Karpas-422 (cell line): ENCODE measurements at regions not wholly inside any gene's neighbourhood (a gene's known extent, or its start where the extent isn't known, plus 50 kb on each side); places are given as distances from the start of the nearest gene placed in this dataset.
"Not testable (repeated sequence)": the region's sequence is repeated elsewhere in the genome, so short reads cannot be mapped to it uniquely, and the experiment has no call there.

ENCODE experiments used
- DNase-seq: peaks from one replicate; pipeline ENCODE4 v3.0.0-alpha.2; 2015
- H2AFZ ChIP-seq: fragments of 200-600 bp; sonication (generic); 2 replicates; pipeline ENCODE4 v1.6.1; 2014; ENCODE audit warnings: antibody characterized with exemption, low read length, mixed read lengths
- H3K27ac ChIP-seq: fragments of 200-600 bp; sonication (generic); 2 replicates; pipeline ENCODE4 v1.5.1; 2014; ENCODE audit warnings: mild to moderate bottlenecking, low read length, moderate library complexity
- H3K27me3 ChIP-seq: fragments of 200-600 bp; sonication (generic); 2 replicates; pipeline ENCODE4 v1.6.1; 2014; ENCODE audit warnings: low read length, mixed read lengths
- H3K36me3 ChIP-seq: fragments of 200-600 bp; sonication (generic); 2 replicates; pipeline ENCODE4 v1.6.1; 2014; ENCODE audit warnings: low read length, mixed read lengths; ENCODE audit not compliant: insufficient read depth
- H3K4me1 ChIP-seq: fragments of 200-600 bp; sonication (generic); 2 replicates; pipeline ENCODE4 v1.6.1; 2014; ENCODE audit warnings: mild to moderate bottlenecking, low read length, mixed read lengths
- H3K4me2 ChIP-seq: fragments of 200-600 bp; sonication (generic); 2 replicates; pipeline ENCODE4 v1.6.1; 2014; ENCODE audit warnings: low read length, low read depth, mild to moderate bottlenecking; ENCODE audit not compliant: poor library complexity, severe bottlenecking
- H3K4me3 ChIP-seq: fragments of 200-600 bp; sonication (generic); 2 replicates; pipeline ENCODE4 v1.5.1; 2014; ENCODE audit warnings: mild to moderate bottlenecking, antibody characterized with exemption, low read length, mixed read lengths
- H3K79me2 ChIP-seq: fragments of 200-600 bp; sonication (generic); 2 replicates; pipeline ENCODE4 v1.6.1; 2014; ENCODE audit warnings: mild to moderate bottlenecking, low read length, mixed read lengths
- H3K9ac ChIP-seq: fragments of 200-600 bp; sonication (generic); 2 replicates; pipeline ENCODE4 v1.6.0; 2014; ENCODE audit warnings: low read length
- H3K9me2 ChIP-seq: fragments of 200-600 bp; sonication (generic), shearing (Covaris generic); replicated peaks from 2 replicates; pipeline ENCODE4 v1.6.0; 2014; ENCODE audit warnings: mild to moderate bottlenecking, low read length, moderate library complexity; ENCODE audit not compliant: insufficient read depth
- H3K9me3 ChIP-seq: fragments of 300-700, 200-600 bp; sonication (generic); 2 replicates; pipeline ENCODE4 v1.6.1; 2014; ENCODE audit warnings: low read length, mixed read lengths
- H4K20me1 ChIP-seq: fragments of 200-600 bp; sonication (generic); 2 replicates; pipeline ENCODE4 v1.6.1; 2014; ENCODE audit warnings: mild to moderate bottlenecking, antibody characterized with exemption, low read length, low read depth; ENCODE audit not compliant: insufficient read depth

GRCh38 chrX:40987413-40987812, 97.8 kb upstream of the USP9X start:
- Histone ChIP-seq H3K4me1 (no peaks in the 10 kb centered on the region), H3K4me2 (no peak overlapping the region), H3K9me2 (no peaks in the 10 kb centered on the region), H3K9me3 (no peaks in the 10 kb centered on the region), H3K27me3 (no peaks in the 10 kb centered on the region), H2AFZ (no peak overlapping the region), H3K4me3 (no peak overlapping the region), H3K9ac (no peak overlapping the region), H4K20me1 (no peaks in the 10 kb centered on the region), H3K36me3 (no peaks in the 10 kb centered on the region), H3K79me2 (no peaks in the 10 kb centered on the region), H3K27ac (no peak overlapping the region)
- DNase-seq: no peak

GRCh38 chrX:40988100-40988499, 97.1 kb upstream of the USP9X start:
- Histone ChIP-seq H3K9ac (no peak overlapping the region), H3K27me3 (no peaks in the 10 kb centered on the region), H3K36me3 (no peaks in the 10 kb centered on the region), H3K4me3 (no peak overlapping the region), H3K9me2 (no peaks in the 10 kb centered on the region), H4K20me1 (no peaks in the 10 kb centered on the region), H2AFZ (no peak overlapping the region), H3K9me3 (no peaks in the 10 kb centered on the region), H3K79me2 (no peaks in the 10 kb centered on the region), H3K4me1 (no peaks in the 10 kb centered on the region), H3K4me2 (no peak overlapping the region), H3K27ac (no peak overlapping the region)
- no peak for DNase-seq

GRCh38 chrX:40993395-40993794, 91.8 kb upstream of the USP9X start:
- H3K27me3 ChIP-seq, H3K27ac ChIP-seq, H2AFZ ChIP-seq, H3K79me2 ChIP-seq, H3K9ac ChIP-seq, H3K4me1 ChIP-seq, H3K9me2 ChIP-seq, H3K9me3 ChIP-seq, DNase-seq, H3K36me3 ChIP-seq, H3K4me2 ChIP-seq, H4K20me1 ChIP-seq, H3K4me3 ChIP-seq: not testable (repeated sequence)

GRCh38 chrX:40996886-40997530, 88.2 kb upstream of the USP9X start:
- Histone ChIP-seq H3K27ac (no peak overlapping the region), H3K9ac (peak overlapping the region; percentile 26; the same call in 1 of the 2 replicates), H3K4me1 (no peaks in the 10 kb centered on the region; the same call in 1 of the 2 replicates), H3K9me3 (no peaks in the 10 kb centered on the region), H3K4me3 (peak overlapping the region; percentile 22), H2AFZ (peak overlapping the region; percentile 79), H3K9me2 (no peaks in the 10 kb centered on the region), H3K36me3 (no peaks in the 10 kb centered on the region), H3K4me2 (peak overlapping the region; percentile 31), H3K27me3 (no peaks in the 10 kb centered on the region), H4K20me1 (no peaks in the 10 kb centered on the region), H3K79me2 (no peaks in the 10 kb centered on the region)
- peak; percentile 80 for DNase-seq

GRCh38 chrX:40998123-40998522, 87.1 kb upstream of the USP9X start:
- no peaks in the 10 kb centered on the region for H3K79me2 ChIP-seq
- H3K9me3 ChIP-seq: no peaks in the 10 kb centered on the region
- no peak for DNase-seq
- H3K27ac ChIP-seq: no peak overlapping the region
- H2AFZ ChIP-seq: peak overlapping the region; percentile 61; the same call in 1 of the 2 replicates
- no peak overlapping the region for H3K9ac ChIP-seq
- H3K4me1 ChIP-seq: no peaks in the 10 kb centered on the region; the same call in 1 of the 2 replicates
- H3K9me2 ChIP-seq: no peaks in the 10 kb centered on the region
- H3K27me3 ChIP-seq: no peaks in the 10 kb centered on the region
- H3K4me2 ChIP-seq: no peak overlapping the region
- no peaks in the 10 kb centered on the region for H3K36me3 ChIP-seq
- no peaks in the 10 kb centered on the region for H4K20me1 ChIP-seq
- no peak overlapping the region for H3K4me3 ChIP-seq

- DNase-seq: no peak
- no peaks in the 10 kb centered on the region for H3K9me3 ChIP-seq
- H3K9ac ChIP-seq: no peak overlapping the region
- H3K27ac ChIP-seq: no peak overlapping the region
- no peaks in the 10 kb centered on the region for H3K36me3 ChIP-seq
- H3K4me3 ChIP-seq: no peak overlapping the region
- no peaks in the 10 kb centered on the region; the same call in 1 of the 2 replicates for H3K4me1 ChIP-seq
- H3K9me2 ChIP-seq: no peaks in the 10 kb centered on the region
- no peaks in the 10 kb centered on the region for H3K27me3 ChIP-seq
- H4K20me1 ChIP-seq: no peaks in the 10 kb centered on the region
- H3K79me2 ChIP-seq: no peaks in the 10 kb centered on the region
- no peak overlapping the region for H2AFZ ChIP-seq
- H3K4me2 ChIP-seq: no peak overlapping the region
These were observed 83.9 kb upstream of the USP9X start for GRCh38 chrX:41001327-41001726.

GRCh38 chrX:41002026-41002425, 83.2 kb upstream of the USP9X start:
- Histone ChIP-seq H3K4me2 (no peak overlapping the region), H3K4me1 (no peaks in the 10 kb centered on the region; the same call in 1 of the 2 replicates), H3K27me3 (no peaks in the 10 kb centered on the region), H3K4me3 (no peak overlapping the region), H3K9me2 (no peaks in the 10 kb centered on the region), H3K36me3 (no peaks in the 10 kb centered on the region), H4K20me1 (no peaks in the 10 kb centered on the region), H2AFZ (no peak overlapping the region), H3K9ac (no peak overlapping the region), H3K9me3 (no peaks in the 10 kb centered on the region), H3K27ac (no peak overlapping the region), H3K79me2 (no peaks in the 10 kb centered on the region)
- no peak for DNase-seq

GRCh38 chrX:41003506-41004270, 81.6 kb upstream of the USP9X start:
- Histone ChIP-seq H3K27me3 (no peaks in the 10 kb centered on the region), H3K79me2 (no peaks in the 10 kb centered on the region), H2AFZ (no peak overlapping the region), H3K4me2 (no peak overlapping the region), H3K27ac (no peak overlapping the region), H3K9ac (no peak overlapping the region), H3K9me3 (no peaks in the 10 kb centered on the region), H3K4me3 (no peak overlapping the region), H3K9me2 (no peaks in the 10 kb centered on the region), H3K4me1 (no peaks in the 10 kb centered on the region), H3K36me3 (no peaks in the 10 kb centered on the region), H4K20me1 (no peaks in the 10 kb centered on the region)
- no peak for DNase-seq
